Putamen (tissue), 1 donor: ENCODE measurements at regions not wholly inside any gene's neighbourhood (a gene's known extent, or its start where the extent isn't known, plus 50 kb on each side); places are given as distances from the start of the nearest gene placed in this dataset.

Experiments used
- DNase-seq: peaks from one replicate; pipeline ENCODE4 v3.0.0-alpha.2; 2016; ENCODE audit warnings: low spot score

- DNase-seq, result no peak
Observed at GRCh38 chr2:183214680-183215079, 90.4 kb downstream of the NUP35 start.

DNA sequence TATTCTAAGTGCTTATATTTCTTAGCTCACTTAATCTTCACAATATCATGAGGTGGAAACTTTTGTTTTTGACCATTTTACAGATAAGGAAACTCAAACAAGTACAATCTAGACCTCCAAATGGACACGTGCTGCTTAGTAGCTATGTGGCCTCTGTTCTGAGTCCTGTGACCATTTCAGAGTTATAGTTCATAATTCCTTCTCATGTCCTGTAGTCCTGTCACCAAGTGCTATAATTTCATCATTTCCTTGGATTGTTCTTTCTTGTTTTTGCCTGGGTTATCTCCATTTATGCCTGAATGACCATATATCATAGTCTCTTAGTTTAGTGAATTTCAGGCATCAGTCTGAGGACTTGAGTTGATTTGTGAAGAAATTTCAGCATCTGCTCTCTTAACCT lies 91.7 kb downstream of the NUP35 start:
- DNase-seq, result no peak

- no peak for DNase-seq
Observed at GRCh38 chr2:183219888-183220287, 95.6 kb downstream of the NUP35 start.

DNA sequence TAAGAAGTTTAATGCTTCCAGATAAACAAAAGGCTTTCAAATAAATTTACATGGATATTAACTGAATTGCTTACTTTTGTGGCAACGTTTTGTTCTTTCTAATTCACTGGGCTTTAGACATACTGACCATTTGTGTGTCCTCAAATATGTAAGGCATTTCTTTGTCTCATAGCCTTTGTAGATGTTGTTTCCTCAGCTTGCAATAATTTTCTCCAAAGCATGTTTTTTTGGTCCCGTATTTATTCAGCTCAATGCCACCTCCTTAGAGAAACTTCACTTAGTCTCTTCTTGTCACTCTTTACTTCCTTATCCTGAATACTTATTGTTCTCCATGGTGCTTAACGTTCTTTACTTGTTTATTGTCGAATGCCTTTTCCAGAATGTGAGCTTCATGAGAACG lies 98.5 kb downstream of the NUP35 start:
- DNase-seq, result no peak

GRCh38 chr2:183224948-183225347 lies 100.7 kb downstream of the NUP35 start:
- DNase-seq, result no peak

- DNase-seq, result no peak
Observed at GRCh38 chr2:183227176-183227575, 102.9 kb downstream of the NUP35 start.

- DNase-seq, result no peak
Observed at GRCh38 chr2:183229386-183229785, 105.1 kb downstream of the NUP35 start.

DNA sequence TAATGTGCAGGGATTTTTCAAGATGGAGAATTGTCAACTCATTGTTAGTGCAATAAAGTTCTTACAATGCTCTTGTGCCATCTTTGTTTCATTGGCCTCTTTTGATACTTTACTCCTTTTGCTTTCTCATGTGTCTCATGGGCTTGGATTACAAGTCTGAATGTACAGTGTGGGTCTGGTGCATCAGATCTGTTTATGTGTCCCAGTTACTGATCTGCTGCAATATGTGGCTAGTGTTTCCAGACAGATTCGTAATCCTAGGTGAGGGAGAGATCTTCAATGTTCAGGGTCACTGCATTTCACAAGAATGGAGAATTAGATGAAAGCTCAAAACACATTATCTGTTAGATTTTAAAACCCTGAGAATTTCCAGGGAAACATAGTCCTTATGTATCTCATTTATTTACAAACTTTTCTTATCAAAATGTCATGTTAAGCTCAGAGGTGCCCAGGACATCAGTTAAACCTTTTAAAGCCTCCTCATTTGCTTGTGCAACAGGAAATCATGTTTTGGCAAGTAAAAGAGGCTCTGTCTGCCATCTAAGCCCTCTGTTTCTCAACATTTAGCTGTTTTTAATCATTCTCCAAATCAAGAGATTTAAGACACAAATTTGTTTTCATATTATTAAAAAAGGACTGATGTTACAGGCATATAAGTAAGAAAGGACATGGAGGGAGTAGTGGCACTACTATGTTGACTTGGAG lies 108.1 kb downstream of the NUP35 start:
- no peak for DNase-seq

GRCh38 chr2:183242937-183243336 lies 118.7 kb downstream of the NUP35 start:
- no peak for DNase-seq

DNA sequence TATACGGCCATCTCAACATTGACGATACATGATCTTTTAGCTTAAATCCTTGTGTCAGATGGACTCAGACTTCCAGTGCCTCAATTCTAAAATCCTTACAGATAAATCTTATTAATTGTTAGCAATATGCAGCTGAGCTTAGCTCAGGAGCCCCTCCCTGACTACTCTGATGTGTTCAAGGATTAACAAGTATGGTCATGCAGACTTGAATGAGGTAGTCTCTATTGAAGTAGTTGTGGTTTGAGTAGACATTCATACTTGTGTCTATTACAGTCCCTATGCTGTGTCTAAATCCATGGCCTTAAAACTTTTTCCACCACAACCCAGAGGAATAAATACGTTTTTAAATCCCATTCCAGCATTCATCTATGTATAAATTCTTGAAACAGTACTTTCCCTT lies 119.5 kb downstream of the NUP35 start:
- no peak for DNase-seq

DNA sequence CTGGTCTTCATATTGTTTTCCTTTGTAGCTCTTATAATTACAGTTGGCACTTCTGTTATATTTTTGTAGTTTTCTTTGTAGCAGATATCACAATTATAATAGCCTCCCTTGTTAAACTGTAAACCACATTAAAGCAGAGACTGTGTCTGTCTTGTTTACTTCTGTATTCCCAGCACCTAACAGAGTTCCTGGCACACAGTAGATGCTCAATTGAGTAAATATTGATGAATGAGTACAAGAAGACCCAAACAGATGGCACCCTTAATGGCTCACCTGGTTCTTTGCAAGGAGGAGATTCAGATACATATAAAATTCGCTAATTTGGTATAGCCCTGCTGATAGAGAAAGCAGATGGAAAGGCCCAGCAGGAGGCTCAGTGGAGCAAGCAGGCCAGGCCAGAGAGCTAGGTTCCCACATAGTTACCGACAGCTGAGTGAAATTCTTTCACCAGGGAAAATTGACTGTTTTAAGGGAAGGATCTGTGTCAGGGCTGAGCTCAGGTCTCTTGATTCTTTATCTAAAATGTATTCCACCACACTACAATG lies 120.1 kb downstream of the NUP35 start:
- no peak for DNase-seq

- no peak for DNase-seq
Observed at GRCh38 chr2:183248866-183249567, 124.8 kb downstream of the NUP35 start.

- no peak for DNase-seq
Observed at GRCh38 chr2:183250061-183250460, 125.8 kb downstream of the NUP35 start.

- no peak for DNase-seq
Observed at GRCh38 chr2:183250472-183250871, 126.2 kb downstream of the NUP35 start.

DNA sequence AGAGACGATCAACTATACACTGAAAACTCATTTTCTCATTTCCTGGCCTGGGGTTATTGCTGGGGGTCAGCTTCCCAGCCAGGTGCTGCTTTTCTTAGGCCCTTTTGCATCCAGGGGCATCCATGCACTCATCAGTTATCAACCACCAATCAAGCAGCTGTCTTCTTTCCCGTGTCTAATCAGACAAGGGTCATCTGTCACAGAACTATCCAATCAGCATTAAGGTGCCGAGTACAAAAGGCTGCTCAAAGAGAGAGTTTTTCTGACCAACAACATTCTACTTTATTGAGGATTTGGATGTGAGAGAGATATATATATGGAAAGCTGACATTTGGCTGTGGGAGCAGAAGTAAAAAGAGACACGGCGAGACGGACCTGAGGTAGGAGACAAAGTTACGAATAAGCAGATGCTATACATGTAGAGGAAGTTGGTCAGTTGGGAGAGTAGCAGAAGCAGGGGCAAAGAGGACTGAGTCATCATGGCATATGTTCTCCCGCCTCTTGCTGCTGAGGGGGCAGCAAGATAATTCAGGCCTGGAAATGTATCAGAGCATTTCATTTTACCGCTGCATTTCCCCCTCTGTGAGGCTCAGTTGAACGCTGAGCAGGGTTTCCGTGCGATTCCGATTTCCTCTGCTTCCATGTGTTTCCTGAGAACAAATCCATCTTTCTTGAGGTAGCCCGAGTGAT lies 129.3 kb downstream of the NUP35 start:
- no peak for DNase-seq

- DNase-seq, result no peak
Observed at GRCh38 chr2:183255411-183255810, 131.2 kb downstream of the NUP35 start.

- DNase-seq, result no peak
Observed at GRCh38 chr2:183259921-183260320, 135.7 kb downstream of the NUP35 start.

DNA sequence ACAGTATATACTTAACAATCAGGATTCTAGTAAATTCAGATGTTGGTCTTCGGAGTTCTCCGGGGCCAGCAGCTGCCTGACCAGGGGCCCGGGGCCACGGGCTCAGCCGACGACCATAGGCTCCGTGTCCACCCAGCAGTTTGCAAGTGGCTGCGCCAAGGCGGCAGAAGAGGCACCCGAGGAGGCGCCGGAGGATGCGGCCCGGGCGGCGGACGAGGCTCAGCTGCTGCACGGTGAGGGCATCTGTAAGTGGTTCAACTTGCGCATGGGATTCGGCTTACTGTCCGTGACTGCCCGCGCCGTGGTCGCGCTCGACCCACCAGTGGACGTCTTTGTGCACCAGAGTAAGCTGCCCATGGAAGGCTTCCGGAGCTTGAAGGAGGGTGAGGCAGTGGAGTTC lies 136.3 kb downstream of the NUP35 start:
- no peak for DNase-seq

GRCh38 chr2:183264890-183265535 lies 140.8 kb downstream of the NUP35 start:
- DNase-seq, result no peak

DNA sequence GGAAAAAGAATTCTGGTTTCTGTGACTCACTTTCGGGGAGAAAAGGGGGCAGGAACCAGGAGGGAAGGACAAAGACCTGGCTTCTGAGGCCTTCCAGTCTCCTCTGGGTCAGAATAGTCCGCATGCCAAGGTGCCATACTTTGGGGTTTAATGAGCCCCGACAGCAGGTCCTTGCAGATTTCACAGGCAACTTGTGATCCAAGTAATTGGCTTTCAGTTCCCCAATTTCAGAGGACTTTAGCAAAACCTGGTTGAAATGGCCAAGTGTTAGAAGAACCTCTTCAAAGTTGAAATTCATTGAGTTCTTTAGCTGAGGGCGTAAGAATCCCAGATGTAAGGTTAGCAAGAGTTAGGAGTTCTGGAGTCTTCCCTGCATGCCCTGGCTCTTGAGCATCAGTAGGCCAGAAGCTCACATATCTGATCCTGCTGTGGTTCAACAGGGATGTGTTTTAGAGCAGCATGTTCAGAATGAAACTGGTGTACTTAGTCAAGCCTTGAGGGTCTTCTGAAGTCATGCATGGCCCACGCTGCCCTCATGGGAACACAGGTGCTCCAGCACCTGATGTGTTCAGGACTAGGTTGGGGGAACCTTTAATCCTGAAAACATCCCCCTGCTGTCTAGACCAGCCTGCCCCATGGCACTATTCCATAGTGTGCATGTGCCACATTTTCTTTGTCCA lies 143.0 kb downstream of the NUP35 start:
- no peak for DNase-seq

DNA sequence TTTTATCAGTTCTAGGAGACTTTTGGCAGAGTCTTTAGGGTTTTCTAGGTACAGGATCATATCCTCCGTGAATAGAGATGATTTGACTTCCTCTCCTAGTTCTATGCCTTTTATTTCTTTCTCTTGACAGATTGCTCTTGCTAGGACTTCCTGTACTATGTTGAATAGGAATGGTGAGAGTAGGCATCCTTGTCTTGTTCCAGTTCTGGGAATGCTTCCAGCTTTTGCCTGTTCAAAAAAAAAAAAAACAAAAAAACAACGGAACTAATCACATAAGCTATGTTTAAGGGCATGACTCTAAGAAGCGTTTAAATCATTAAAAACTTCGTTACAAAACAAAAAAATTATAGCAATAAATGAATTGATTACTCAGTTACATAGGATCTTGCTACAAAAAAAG lies 145.7 kb downstream of the NUP35 start:
- DNase-seq, result no peak

DNA sequence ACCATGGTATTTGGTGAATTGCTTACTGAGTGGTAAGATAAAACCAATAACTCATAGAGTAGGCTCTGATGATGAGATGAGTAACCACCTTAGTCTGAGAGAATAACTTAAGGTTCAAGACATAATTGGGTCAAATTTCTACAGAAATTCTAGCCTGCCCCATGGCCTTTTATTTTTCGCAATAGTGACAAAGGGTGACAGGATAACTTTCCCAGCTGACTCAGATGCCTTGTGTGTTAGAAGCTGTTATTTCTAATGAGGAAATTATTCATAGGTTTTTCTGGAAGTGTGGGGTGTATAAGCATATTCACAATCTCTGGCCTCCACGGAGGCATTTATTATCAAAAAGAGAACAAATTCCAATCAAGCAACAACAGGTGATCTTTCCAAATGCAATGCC lies 159.0 kb downstream of the NUP35 start:
- no peak for DNase-seq
